Kidney tubule cell (primary cell): ENCODE measurements at regions not wholly inside any gene's neighbourhood (a gene's known extent, or its start where the extent isn't known, plus 50 kb on each side); places are given as distances from the start of the nearest gene placed in this dataset.

Experiments used
- DNase-seq: peaks from one replicate; pipeline ENCODE4 v3.0.0-alpha.2; 2018; ENCODE audit warnings: low spot score

DNA sequence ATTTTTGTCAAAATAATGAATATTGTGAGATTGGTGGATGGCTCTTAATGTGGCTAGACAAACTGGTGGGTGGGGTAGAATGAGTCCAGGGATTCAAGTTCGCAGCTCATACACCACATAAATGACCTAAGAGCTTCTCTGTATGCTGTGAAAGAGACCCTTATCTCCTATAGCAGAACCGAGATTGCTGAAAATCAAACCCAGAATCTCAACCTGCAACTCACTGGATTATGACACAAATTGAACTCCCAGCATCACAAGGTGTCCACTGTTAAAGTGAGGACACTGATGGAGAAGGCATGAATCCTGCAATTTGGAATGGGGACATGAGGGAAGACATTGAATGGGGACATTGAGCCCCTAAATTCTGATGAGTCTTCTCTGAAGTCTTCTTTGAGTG lies 51.3 kb upstream of the CNKSR3 start:
- DNase-seq = no peak

DNA sequence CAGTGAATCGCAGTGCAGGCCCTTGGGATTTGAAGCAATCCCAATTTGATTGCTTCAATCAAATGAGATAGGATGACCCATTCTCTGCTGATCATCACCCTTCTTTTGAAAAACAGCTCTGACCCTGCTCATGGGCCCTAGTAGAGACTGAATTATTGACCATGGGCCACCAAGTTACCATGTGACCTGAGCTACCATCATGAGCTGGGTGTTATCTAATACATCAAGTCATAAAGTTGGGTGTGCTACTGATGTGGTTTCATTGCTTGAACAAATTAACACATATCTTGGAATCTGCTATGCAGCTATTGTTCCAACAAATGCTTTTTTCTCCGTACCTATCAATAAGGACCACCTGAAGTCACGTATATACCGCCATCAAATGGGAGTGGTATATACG lies 54.8 kb upstream of the CNKSR3 start:
- DNase-seq = no peak

DNA sequence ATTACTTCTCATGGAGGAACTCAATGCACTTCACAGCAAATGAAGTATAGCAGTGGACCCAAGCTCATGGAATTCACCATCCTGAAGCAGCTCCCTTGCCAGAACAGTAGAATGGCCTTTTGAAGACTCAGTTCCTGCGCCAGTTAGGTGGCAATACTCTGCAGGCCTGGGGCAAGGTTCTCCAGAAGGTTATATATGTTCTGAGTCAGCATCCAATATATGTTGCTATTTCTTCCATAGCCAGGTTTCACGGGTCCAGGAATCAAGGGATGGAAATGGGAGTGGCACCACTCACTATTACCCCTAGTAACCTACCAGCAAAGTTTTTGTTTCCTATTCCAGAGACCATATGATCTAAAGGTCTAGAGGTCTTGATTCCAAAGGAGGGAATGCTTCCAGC lies 56.4 kb upstream of the CNKSR3 start:
- no peak for DNase-seq

DNA sequence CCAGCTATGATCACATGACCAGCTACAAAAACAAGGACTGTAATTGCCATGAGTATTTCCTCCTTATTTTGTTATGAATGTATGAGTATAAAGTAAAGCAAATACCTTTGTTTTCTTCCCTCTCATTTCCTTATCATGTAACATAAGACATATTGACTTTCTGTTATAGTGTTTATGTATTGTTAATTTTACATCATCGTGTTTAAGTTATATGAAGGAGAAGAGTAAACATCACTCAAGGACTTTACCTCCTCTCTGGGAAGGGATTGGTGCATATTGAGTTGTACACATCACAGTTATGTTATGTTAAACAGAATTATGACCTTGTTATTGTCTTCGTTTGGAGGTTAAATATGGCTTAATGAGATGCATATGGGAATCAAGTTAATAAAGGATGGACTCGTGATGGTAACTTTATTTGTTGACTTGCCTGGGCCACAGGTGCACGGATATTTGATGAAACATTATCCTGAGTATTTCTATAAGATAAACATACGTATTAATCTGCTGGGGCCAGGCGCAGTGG lies 57.3 kb upstream of the CNKSR3 start:
- no peak for DNase-seq

DNA sequence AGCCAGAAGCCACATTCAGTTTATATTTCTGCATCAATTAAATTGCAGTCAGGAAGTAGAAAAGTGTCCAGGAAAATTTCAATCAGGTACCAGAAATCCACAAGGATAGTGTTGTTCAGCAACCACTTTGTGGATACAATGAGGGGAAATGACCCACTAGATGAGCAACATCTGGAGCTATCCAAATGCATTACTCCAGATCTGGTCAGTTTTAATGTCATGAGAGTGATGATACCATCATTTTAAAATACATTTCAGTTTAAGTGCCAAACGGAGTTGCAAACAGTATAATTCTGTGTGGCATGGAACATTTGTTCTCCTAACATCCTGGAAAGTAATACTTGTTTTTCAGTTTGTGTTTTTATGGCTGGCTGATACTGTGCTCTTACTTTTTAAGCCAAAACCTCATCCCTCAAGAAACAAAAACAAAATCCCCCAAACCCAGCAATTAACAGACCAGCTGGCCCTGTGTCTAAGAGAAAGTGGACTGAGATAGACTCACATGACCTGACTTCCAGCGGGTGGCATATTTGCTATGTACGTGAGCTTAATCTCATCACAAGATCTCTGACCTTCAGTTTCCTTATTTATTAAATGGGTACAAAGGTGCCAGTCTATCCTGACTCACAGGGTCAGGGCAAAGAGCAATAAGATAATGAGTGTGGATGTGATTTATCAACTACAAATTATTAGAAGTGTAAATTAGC lies 58.8 kb upstream of the CNKSR3 start:
- no peak for DNase-seq

DNA sequence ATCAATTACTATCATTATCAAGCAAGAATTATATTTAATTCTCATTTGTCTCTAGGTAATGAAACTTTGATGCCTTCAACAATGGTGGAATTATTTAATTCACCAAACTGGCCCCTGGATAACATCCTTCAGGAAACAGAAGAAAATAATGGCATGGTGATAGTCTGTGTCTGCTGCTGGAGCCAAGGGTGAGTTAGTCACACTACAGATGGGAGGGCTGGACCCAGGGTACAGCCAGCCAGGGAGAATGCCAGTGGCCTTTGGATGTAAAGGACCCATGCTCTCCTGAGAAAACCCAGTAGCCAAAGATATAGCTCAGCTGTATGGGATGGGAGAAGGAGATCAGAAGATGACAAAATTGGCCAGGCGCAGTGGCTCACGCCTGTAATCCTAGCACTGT lies 60.0 kb upstream of the CNKSR3 start:
- DNase-seq = no peak

DNA sequence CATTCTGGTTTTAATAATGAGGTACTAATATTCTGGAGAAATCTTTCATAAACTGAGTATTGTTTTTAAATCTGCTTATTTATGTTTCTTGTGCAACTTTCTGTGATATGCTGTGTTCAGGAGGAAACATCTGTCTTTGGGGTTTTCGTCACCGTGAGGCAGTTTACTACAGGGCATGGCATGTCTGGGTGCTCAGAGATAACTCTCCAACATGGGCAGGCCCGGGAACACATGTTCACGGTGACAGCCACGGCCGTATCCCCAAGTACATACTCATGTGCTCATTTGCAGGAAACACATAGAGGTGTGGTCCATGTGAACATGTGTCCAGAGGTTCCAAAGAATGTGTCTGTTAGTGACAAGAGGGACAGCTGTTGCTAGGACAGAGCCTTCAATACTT lies 62.1 kb upstream of the CNKSR3 start:
- no peak for DNase-seq

DNA sequence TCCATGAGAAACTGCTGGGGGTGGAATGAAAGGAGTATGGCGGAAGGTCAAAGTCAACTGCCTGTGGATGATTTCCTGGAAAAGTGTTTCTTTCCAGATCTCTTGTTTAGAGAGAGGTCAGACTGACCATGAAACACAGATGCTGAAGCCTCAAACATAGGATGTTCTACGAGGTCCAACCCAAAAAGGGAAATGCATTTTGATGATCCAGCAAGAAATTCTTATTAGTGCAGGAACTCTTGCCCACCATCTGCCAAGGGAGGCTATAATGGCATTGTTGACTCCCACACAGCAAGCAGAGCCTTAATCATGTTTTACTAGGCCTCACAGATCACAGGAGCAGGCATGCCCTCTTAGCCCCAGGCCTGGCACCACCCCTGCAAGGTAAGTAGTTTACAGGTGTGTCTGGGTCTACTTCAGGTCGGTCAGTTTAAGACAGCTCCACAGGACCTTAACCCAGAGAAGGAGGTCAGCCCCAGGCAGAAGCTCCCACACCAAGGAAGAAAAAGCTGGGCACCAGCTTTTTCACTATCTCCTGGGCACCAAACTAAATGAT lies 67.6 kb upstream of the CNKSR3 start:
- DNase-seq = no peak

DNA sequence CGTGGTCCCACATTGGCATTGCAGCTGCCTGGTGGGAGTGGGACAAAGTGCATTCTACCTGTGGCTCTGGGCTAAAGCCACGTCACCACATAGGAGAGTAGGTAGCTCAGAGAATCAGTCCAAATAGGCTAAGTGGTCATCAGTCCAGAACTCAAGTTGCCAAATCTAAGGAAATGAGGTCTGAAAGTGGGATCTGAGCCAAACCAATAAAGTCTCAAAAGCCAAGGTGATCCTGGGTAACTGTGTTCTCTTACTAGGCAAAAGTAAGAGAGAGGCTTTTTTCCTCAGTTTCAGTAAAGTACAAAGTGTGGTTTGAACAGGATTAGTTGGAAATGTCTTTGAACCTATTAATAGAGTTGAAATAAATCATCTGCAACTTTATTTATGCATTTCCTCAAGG lies 68.6 kb upstream of the CNKSR3 start:
- no peak for DNase-seq

DNA sequence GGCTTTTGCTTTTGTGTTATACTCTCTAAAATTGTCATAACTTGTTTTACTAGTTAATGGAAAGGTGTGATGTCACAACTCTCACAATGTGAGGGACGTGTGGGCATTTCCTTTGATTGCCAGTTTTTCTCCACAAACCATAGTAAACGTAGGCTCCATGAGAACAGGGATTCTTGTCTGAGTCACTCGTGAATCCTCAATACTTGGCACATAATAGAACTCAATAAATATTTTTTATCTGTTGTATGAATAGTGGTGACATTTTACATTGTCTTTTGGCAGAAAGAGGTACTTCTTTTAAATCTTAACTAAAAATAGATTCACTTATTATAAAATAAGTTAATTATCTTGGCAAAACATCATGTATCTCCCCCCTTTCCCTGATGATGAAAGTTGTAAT lies 69.0 kb upstream of the CNKSR3 start:
- DNase-seq = no peak

DNA sequence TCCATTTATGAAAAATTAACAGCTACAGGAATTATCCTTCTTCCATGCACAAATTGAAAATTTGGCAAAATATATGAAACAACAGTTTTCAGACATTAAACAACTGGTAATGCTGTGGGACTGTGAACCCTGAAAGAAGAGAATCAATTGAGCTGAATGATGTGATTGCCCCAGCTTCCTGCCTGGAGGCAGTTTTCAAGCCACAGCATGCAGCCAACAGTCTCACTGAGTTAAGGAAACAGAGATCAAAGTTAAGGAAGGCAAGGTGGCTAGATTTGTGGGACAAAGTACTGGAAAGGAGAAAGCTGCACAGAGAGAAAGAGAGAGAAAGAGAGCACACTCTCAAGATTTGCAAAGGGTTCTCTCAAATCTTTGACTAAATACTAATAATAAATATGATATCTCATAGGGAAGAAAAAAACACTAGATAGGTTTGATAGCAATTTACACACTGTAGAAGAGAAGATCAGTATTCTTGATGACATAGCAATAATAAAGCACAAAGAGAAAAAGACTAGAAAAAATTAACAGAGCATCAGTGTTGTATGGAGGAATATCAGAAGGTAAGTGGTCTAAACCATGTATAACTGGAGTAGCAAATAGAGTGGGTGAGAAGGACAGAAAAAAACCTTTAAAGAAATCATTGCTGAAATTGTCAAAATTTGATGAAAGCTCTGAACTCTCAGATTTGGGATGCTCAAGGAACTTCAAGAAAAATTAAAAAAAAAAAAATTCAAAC lies 70.1 kb upstream of the CNKSR3 start:
- DNase-seq = no peak

DNA sequence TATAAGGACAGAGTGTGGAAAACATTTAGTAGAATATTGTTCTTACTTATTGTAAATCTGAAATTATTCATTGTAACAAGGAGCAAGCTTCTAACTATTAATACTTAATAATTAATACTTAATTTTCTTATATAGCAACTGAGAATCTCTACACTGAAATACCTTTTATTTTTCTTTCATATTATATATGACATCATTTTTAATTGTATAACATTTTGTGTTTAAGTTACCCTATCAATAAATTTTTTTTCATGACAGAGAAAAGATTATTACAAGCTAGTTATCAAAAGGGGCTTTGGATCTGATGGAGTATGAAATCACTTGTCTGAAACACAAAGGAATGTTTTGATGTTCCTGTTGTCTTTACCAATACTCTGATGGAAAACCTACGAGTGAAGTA lies 72.2 kb upstream of the CNKSR3 start:
- DNase-seq = no peak

DNA sequence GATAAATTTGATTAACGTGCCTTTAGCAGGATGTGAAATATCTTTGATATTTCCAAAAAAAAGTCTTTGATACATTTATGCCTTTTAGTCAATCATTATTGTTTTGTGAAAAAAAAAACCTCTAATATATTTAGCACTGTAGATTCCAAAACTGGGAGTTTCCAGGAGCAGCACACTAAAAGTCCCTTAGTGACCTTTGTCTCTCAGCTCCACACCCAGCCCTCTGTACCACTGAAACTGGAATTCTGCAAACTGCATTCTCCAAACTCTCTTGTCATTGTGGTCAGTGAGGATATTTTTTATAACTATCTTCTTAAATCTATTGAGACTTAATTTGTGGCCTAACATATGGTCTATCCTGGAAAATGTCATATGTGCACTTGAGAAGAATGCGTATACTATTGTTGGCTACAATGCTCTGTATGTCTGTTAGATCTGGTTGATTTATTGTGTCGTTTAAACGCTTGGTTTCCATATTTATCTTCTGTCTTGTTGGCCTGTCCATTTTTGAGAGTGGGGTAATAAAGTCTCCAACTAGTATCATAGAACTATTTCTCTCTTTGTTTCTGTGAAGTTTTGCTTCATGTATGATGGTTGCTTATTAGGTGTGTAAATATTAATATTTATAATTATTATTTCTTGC lies 73.2 kb upstream of the CNKSR3 start:
- no peak for DNase-seq

DNA sequence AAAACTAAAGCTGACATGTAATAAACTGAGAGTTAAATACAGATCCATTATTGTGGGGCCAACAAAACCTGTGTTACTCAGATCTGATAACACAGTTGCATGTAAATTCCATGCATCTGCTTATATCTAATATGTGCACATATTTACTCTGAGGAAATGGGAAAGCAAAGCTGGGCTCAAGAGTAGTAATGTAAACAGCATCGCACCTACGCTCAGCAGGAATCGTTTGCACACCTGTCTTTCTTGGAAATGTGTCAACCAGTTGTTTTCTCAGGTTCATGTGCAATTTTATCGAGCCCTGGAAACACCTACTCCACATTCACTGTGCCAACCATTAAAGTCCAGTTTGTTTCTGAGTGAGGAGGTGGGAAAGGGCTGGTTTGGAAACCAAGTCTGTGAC lies 80.3 kb upstream of the CNKSR3 start:
- no peak for DNase-seq

DNA sequence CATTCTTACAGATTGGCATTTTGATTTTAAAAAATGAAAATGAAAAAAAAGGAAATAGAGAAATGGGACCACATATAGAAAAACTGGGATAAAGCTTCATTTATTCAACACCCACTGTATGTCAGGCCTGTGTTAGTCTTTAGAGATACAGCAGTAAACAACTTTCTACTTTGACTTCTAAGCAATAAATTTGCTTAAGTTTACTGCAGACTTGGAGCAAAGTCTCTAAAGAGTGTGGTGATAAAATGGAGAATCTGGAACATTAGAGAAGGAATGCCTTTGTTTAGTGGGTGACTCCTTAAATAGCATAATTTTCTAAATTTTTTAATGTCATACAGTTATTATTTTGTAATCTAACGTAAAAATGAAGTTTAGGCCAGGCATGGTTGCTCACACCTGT lies 80.7 kb upstream of the CNKSR3 start:
- DNase-seq = no peak

DNA sequence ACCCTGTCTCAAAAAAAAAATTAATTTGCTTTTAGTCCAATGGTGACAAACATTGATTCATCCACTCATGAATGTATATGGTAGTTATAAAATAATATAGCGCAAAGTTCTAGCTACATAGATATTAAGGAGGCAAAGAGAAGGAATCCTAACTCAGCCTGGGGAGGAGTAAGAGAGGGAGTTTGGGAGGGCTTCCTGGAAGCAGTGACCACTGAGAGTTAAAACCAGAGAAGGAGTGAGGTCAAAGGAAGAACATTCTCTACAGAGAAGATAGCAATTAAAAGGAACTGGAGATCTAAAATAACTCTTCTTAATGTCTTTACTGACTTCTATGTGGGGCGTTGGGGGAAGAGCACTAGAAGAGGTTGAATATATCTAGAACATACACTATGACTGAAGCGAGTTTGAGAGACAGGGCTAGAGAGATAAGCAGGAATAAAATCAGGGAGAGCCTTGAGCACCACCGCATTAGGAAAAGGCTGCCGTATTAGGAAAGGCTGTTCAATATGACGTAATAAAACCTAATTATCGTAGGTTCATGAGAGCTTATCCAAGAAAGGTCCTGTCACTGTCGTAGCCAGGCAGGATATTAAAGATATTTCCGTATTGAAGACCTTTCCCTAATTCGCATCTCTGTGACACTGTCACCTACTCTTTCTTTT lies 81.8 kb upstream of the CNKSR3 start:
- no peak for DNase-seq

DNA sequence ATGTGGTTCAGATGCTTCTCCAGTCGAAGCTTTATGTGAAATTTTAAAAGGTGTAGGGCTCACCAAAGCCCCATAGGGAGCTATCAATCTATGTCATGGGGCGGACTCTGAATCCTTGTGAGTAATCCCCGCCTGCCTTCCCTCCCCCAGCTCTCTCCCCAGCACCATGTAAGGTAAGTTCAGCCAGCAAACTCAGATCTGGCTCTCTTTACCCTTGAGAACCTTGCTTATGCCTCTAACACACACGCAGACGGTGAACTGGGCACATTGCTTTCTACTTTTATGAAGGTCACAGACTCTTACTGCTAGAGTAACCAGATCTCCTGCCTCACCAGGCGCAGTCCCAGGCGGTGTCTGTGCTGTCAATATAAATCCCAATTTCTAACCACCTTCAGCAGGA lies 82.6 kb upstream of the CNKSR3 start:
- DNase-seq = peak; percentile 11

DNA sequence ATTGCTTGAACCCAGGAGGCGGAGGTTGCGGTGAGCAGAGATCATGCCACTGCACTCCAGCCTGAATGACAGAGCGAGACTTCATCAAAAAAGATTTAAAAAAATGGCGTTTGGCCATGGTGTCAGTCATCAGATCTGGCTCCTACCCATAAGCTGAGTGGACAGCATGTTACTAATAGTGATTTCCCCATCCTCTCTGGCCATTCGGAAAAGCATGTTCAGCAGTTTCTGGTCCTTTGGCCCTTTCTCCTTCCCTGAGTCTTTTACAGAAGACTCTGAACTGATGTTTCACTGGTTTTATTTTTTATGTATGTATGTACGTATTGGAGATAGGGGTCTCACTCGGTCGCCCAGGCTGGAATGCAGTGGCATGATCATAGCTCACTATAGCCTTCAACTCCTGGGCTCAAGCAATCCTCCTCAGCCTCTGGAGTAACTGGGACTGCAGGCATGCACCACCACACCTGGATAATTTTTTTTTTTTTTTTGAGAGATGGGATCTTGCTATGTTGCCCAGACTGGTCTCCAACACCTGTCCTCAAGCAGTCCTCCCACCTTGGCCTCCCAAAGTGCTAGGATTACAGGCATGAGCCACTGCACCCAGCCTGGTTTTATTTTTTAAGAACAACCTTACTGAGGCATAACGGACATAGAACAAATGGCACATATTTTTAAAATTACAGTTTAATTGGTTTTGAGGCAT lies 84.2 kb upstream of the CNKSR3 start:
- DNase-seq = no peak

DNA sequence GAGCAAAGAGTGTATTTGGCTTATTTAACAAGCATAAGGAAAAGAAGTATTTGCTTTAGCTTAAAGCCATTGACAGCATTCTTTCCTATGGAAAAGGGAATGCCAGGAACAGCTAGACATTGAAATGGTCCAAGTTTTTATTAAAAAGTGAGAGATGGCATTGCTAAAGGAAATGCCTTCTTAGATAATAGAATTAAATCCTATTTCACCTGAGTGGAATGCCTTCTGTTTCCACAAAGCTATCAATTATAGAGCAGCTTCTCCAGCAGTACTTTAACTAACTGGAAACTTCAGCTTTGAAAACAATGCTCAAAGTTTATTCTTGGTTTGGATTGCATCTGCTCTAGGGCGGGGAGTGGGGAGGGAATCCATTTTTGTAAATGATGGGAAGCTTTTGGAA lies 85.1 kb upstream of the CNKSR3 start:
- no peak for DNase-seq

DNA sequence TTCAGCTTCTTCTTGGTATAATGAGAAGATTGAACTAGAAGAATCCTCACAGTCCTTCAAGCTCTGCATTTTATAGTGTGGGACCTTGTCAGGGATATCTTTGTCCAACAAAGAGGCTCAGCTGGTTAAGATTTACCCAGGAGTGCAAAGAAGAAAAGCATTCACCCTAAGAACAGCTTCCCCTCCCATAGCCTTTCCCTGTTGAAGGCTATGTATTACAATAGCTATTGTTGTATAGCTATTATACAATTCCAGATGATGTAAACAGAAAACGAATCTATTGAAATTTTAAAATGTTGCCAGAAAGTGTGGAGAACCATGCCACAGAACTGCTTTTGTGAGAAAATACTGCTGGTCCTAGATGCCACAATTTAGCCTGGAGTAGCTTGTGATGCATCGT lies 85.5 kb upstream of the CNKSR3 start:
- DNase-seq = no peak

DNA sequence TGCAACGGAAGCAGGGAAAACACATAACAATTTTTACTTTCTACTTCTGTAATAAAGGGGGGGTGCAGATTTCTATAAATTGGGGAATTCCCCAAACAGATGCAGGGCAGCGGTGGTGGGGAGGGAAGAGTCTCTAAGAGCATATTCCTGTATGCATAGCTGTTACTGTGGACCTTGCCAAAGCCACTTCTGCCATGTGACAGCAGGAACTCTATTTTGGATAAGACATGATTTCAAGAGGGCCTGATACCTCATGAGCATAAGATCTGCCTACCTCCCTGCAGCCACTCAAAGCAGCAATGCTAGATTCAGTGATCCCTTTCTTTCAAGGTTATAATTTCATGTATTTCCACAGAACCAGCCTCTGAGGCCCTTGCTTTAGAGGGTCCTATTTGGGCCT lies 86.2 kb upstream of the CNKSR3 start:
- DNase-seq = no peak

DNA sequence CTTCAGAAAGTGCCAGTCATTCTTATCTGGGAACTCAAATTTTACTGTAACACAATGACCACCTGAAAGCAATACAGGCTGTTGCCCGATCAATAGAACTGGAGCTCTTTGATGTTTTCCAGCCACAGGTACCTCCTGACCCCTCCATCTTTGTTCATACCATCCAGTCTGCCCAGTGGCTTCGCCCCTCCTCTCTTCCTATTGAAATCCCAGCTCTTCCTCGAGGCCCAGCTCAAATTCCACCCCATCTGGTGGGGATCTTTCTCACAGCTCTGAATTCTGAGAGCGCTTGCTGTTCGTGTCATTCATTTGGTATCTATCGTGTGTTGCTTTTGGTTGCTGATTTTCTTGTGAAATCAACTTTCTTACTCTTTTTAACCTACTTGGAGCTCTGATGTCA lies 87.9 kb upstream of the CNKSR3 start:
- DNase-seq = no peak
